Spleen (tissue), 7 donors: ENCODE measurements at regions not wholly inside any gene's neighbourhood (a gene's known extent, or its start where the extent isn't known, plus 50 kb on each side); places are given as distances from the start of the nearest gene placed in this dataset.

Experiments
- CTCF ChIP-seq, 11 experiments: fragments of 200-600 bp in 7 of 11; fragments of 450-650 bp in 4 of 11; sonication (generic) in 4 of 11; IDR thresholded peaks in 8 of 11; conservative IDR thresholded peaks in 3 of 11; 1 replicate in 7 of 11; 2 replicates in 4 of 11; pipeline versions ENCODE4 v1.4.0 to v1.8.0; 2016 to 2021; ENCODE audit warnings: antibody characterized with exemption in 11 of 11, inconsistent platforms in 4 of 11, mild to moderate bottlenecking in 1 of 11
- POLR2A ChIP-seq, 3 donors: fragments of 450-650 bp; IDR thresholded peaks; one replicate each; pipeline ENCODE4 v1.5.1; 2017; ENCODE audit warnings: antibody characterized with exemption in 3 of 3, mild to moderate bottlenecking in 1 of 3
- POLR2AphosphoS5 ChIP-seq, 3 donors: sonication (generic); formaldehyde crosslinking; IDR thresholded peaks; one replicate each; pipeline ENCODE4 v1.5.1; 2017; ENCODE audit warnings: antibody characterized with exemption in 3 of 3
- donor health status: DM: no; HTN: no; CAD: no; lungs with moderate emphysema.
- donor health status: DM: no; HTN: no; CAD: no.
- donor health status: DM: no; HTN: no; CAD: no.

- TF ChIP-seq CTCF (IDR thresholded peaks at IDR 0.05 in 8 of 11, conservative IDR thresholded peaks at IDR 0.05 in 3 of 11) (no peak), POLR2A (IDR thresholded peaks at IDR 0.05) (no peak), POLR2AphosphoS5 (IDR thresholded peaks at IDR 0.05) (no peak)
Measured at GRCh38 chrX:112440277-112440676, 239.5 kb downstream of the LHFPL1 start.
